Astrocyte of the hippocampus (primary cell): ENCODE measurements at regions not wholly inside any gene's neighbourhood (a gene's known extent, or its start where the extent isn't known, plus 50 kb on each side); places are given as distances from the start of the nearest gene placed in this dataset.

ENCODE experiments used
- DNase-seq: peaks from one replicate; pipeline ENCODE4 v3.0.0; 2011; ENCODE audit warnings: low read depth, low spot score

DNA sequence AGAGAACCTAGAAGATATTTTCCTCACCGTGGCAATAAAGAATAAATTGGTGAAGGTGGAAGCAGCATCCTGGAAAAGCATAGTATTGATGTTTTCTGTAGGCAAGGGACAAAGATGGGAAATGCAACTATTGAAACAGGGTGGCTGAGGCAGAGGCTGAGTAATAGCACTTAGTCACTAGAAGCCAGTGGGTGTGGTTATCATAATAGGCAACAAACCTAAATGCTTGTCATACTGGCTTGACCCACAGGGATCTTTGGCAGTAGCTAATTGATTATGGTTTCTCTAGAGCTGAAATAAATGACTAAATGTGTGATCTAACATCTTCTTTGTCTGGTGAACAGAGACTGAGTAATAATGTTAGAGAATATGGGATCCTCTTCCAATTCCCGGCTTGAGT, 353.6 kb upstream of the RPS6KA3 start:
- DNase-seq = peak; percentile 53

DNA sequence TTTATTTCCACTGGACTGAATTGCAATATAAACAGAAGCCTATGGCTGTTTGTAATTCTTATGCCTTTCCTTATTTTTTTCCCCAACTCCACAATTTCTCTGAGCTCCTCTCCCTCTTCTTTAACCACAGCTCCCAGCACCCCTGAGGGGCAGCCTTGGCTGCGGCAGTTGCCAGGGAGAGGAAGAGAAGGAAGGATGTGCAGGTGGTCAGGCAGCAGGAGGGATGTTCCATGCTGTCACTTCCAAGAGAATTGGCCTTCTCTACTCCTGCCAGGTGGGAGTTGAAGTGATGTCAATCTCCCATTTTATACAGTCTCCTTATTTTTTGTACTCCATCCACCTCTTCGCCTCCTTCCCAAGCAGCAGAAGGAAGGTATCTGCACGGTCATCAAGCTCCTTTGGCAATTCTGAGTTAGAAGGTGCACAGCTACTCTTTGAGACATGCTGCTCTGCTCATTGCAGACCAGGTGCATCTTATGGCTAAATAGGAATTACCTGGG, 343.3 kb upstream of the RPS6KA3 start:
- DNase-seq = no peak

DNA sequence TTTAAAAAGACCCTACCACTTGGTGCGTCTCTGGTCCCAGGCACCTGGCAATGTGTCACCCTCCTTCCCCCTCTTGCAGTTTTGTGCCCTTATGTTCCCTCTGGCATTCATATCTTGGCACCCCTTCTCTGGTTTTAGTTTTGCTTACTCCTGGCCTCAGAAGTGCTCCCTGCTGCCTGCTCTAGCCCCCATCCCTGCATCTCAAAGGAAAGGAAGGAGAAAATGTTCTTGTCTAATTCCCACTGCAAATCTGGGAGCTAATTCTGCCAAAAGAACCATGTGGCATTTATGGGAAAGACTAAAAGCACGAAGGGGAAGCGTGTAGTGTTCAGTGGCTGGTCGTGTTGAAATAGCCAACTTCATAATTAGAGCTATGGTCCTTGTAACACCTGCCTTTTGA, 340.1 kb upstream of the RPS6KA3 start:
- no peak for DNase-seq

DNA sequence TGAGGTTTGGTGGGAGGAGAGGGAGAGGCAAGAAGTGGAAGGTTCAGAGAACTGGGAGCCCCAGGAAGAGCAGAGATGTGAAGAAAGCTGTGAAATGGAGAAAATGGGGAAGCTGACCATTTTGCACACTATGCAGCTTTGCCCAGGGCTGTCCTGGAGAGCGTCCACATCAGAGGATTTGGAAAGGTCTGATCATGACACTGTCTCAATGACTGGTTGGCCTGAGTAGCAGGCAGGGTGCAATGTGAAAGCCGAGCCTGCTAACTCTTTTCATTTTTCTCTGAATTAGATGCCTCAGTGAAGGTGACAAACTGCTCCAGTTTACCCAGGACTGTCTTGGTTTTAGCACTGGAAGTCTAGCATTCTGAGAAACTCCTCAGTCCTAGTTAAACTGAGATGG, 330.1 kb upstream of the RPS6KA3 start:
- DNase-seq = no peak

DNA sequence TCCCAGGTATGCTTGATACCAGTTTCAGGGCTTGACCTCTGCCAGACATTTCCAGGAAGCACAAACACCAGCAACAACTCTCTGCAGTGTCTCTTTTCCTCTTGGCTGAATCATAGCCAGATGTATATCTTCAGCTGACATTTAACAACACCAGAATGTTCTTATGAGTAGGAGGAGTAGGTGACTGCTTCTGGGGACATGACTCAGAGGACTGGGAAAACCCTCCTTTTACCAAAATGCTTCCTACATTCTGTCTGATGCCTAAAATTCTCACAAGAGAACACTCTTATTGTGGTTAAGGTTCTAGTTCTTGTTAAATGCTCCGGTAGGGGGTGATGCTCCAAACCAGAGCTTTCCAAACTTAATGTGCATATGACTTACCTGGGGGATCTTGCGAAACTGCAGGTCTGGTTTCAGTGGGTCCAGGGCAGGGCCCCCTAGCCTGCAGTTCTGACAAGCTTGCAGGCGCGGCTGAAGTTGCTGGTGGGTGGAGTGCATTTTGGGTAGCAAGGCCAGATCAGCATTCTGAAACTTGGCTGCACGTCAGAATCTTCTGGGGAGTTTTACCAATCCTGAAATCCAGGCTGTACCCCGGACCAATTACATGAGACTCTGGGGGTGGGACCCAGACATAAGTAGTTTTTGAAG, 329.3 kb upstream of the RPS6KA3 start:
- DNase-seq = no peak

DNA sequence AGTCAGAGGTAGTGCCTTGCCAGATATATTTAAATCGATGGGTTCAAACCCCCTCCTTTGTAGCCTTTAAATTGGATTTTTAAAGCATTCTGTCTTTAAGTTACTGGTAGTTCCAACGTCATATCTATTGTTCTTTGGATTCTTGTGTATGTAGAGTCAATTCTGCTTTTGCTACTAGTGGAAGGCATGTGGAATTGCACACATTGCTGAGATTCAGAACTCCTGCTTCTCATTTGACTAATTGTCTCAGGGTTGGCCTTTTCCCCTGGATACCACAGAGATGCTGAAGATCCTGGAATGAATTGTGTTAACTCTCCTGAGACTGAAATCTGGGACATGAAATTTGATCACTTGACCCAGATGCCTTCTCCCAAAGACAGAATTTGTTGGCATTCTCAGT, 328.3 kb upstream of the RPS6KA3 start:
- DNase-seq = peak; percentile 31

DNA sequence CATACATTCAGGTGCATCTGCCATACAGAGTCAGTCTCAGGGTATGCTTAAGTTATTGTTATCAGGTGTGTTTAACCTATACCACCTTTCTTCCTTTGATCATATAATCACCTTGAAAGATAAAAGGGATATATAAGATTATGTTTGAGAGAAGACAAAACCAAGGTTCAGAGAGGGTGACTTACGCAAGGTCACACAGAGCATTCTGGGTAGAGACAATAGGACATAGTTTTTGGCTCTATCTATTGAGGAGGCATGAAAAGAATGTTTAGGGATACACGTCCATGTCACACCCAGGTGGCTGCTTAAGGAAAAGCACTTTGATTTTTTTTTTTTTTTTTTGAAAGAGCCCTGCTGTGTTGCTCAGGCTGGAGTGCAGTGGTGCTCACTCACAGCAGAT, 327.1 kb upstream of the RPS6KA3 start:
- no peak for DNase-seq

DNA sequence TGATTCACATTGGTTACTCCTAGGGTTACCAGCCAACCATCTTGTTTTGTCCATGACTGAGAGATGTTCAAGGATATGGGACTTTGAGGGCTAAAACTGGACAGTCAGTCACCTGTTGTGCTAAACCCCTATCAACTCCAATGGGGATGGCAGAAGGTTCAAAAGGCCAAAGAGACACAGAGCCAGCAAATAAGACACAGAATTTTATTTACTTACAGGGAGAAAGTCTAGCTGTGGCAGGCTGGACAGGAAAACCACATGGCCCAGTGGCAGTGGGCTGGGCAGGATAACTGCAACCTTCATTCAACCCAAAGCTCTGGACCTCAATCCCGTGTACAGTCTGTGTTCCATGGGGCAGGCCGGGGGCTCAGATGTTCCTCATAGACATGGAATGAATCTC, 326.7 kb upstream of the RPS6KA3 start:
- DNase-seq = no peak

DNA sequence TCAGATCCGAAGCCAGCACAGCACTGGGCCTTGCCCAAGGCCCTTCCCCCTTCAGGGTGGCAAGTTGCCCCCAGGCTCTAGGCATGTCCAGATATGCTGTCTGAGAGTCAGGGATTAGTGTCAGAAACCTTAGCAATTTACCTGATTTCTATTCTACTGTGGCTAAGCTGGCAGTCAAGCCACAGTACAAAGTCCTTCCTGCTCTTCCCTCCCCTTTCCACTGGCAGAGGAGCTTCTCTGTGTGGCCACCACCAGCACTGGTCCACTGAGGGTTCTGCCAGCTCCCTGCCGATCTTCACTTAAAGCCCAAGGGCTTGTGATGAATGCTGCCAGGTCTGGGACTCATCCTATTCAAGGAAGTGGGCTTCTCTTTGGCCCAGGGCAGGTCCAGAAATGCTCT, 324.5 kb upstream of the RPS6KA3 start:
- no peak for DNase-seq

DNA sequence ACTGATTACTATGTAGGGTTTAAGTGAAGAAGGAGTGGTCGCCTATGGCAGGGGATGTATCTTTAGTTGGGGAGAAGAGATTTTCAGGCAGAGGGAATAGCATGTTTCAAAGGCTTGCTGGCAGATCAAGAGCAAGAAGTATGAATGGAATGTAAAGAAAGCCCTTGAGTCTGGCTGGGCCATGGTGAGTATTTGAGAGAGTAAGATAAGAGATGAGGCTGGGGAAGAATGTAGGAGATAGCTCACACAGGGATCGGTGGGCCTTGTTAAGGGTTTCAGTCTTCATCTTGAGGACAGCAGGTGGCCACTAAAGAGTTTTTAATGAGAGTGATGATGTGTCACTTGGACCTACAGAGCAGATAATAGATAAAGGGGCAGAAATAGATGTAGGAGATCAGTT, 319.1 kb upstream of the RPS6KA3 start:
- peak; percentile 14 for DNase-seq

DNA sequence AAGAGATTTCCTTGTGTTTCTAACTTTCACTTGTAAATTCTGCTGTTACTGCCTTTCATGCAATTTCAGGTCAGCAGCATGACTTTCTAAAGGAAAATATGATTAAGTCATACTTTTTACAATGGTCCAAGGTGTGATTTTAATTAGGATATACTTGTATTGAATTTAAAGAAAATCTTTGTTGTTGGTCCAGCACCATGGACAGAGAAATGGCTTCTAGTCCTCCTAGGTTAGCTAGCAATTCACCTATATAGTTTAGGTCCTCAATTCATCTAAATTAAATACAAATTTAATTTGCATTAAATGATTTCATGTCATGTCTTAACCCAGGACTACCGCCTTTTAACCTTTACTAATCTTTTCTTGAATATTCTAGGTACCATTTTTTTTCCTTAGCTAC, 304.9 kb upstream of the RPS6KA3 start:
- DNase-seq = peak; percentile 24

DNA sequence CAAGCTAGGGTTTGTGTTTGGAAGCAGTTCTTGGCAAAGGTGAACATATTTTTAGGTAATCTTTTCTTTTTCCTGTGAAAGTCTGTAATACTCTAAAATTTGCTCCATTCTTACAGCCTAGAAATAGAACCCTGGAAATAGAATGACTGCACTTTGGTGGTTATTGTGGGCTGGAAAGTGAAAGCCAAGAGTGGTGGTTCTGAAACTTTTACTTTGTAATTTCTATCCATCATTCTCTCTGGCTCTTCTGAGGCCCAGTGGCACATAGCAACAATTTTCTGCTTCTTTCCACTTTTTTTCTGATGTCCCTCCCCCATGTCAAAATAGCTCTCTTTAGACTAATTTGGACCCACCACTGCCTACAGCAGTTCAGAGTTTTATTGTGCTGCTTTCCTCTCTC, 300.4 kb upstream of the RPS6KA3 start:
- DNase-seq = no peak

DNA sequence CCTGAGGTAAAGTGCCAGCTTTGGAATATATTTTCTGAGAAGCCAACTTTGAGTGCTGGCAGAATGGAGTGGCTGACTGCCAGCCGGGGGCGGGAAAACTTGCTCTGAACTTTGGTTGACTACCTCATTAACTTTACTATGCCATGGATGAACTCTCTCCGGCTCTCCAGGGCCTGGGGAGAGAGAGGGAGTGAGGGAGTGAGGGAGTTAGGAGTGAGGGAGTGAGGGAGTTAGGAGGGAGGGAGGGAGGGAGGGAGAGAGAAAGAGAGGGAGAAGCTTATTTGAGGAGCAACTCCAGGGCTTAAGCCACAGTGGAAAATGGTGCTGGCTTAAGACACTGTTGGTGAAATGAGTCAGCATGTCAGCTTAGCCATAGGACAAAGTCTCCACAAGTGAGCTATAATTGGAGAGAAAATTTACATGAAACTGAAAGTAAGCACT, 280.9 kb upstream of the RPS6KA3 start:
- peak; percentile 77 for DNase-seq

DNA sequence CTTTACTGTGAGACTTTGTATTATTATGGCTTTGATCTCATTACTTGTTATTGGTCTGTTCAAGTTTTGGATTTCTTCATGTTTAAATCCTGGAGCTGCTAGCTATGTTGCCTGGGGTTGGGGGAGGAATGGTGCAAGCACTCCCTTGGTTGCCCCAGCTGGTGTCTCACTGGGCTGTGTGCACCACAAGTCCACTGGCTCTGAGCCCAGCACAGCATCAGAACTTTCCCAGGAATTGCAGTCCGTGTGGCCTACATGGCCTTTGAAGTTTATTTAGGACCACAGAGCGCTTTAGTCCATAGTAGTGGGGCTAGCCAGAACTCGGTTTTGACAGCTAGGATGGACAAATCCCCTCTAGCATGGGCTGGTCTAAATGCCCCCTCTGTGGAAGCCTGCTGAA, 278.8 kb upstream of the RPS6KA3 start:
- peak; percentile 59 for DNase-seq

DNA sequence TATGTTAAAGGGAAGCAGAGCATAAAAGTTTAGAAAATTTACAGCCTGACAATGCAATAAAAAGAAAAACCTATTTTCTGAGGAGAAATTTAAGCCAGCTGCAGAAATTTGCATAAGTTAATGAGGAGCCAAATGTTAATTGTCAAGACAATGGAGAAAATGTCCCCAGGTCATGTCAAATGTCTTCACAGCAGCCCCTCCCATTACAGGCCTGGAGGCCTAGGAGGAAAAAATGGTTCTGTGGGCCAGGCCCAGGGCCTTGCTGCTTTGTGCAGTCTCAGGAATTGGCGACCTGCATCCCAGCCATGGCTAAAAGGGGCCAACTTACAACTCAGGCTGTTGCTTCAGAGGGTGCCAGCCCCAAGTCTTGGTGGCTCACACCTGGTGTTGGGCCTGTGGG, 275.4 kb upstream of the RPS6KA3 start:
- no peak for DNase-seq

DNA sequence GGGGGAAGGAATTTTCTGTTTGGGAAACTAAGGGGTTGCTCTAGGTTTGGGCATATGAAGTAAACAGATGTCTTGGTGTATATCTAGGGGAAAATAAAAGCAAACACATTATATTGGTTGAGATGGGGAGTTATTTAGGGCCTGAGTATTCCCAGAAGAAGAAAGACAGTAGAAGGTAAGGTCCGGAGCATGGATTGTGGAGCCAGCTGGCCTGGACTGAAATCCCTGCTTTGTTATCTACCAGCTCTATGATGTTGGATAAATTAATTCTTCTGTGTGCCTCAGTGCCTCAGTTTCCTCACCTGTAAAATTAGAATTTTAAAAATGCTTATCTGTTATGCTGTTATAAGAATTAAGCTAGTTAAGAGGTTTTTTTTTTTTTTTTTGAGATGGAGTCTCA, 272.3 kb upstream of the RPS6KA3 start:
- no peak for DNase-seq

DNA sequence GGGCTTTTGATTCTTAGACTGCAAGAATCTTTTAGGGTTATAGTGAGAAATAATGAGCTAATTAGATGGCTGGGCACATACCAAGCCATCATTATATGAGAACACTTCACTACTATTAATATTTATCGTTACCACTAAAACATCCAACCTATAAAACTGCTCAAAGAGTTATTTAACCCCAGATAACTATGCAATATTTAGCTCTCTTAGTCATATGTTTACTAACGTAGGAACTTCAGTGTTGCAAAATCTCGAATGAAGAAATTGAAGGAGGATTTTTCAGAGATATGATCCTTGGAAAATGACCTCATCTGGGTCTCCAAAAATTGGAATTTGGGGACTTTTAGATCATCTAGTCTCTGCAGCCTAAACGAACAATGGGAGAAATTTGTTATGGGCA, 265.0 kb upstream of the RPS6KA3 start:
- no peak for DNase-seq

DNA sequence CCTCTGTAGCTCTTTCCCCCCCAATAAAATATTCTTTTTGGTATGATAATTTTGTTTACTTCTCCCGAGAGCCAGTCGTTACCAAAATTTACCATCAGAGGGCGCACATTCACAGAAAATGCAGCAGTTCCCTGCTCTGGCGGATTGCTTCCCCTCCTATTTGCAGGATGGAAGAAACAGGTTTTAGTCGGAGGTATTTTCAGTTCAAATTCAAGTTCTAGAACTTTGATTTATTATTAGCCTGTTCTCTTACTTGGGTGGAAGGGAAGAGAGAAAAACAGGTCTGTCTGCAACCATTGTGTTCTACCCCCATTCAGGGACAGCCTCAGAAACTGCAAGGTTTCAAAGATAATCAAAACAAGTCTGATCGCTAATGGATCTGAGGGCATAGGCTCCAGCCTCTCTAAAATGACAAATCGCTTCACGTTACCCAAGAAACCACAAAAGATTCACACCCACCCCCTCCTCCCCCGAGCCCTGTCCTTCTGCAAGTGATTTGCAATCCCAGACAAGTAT, 263.8 kb upstream of the RPS6KA3 start:
- DNase-seq = peak; percentile 79

DNA sequence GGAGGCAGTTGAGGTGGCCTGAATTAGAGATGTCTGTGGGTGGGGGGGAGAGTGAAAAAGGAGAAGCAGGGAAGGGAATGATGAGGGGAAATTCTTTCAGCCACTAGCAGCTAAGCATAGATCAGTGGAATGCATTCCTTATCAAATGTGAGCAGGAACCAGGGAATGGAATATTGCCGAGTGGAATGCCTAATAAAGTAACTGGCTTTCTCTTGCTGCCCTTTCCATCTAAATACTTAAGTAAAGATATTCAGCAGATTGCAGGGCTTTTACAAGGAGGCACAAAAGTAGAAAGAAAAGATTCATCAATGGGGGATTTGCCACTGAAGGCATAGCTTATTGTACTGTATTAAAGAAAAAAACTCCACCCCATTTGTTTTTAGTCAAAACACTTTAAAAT, 263.0 kb upstream of the RPS6KA3 start:
- DNase-seq = peak; percentile 34

DNA sequence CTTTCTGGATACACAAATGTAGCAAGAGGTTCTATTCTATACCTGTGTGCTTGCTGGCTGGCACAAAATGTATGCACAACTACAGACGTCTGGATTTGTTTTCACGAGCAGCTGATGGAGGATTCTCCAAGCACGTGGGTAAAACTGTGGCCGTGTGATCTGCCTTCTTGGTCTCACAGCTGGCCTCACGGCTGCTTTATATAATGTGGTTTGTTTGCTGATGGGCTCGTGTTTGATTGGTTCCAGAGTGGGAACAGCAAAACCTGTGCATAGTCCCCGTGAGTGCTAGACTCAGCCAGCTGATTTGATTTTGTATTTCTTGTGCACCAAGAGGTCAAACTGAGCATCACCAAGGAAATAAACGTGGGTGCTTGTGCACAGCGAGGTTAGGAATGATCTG, 262.6 kb upstream of the RPS6KA3 start:
- no peak for DNase-seq

DNA sequence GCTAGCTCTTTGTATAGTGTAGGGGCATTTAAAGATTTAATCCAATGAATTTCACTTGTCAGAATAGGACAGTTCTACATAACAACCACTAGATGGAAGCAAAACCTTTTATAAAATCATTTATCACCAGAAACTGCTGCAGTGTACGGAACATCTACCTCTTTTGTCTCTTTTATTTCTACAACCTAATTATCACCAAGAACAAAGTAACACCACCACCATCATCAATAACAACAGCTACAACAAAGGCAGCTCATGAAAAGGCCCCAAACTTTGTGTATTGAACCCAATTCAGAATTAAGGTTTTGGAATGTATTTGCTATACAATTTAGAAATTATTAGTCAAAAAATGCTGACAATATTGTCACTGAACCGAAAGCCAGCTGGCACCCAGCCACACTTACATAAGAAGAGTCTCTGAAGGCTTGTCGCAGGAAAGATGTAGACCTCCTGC, 260.9 kb upstream of the RPS6KA3 start:
- peak; percentile 33 for DNase-seq

DNA sequence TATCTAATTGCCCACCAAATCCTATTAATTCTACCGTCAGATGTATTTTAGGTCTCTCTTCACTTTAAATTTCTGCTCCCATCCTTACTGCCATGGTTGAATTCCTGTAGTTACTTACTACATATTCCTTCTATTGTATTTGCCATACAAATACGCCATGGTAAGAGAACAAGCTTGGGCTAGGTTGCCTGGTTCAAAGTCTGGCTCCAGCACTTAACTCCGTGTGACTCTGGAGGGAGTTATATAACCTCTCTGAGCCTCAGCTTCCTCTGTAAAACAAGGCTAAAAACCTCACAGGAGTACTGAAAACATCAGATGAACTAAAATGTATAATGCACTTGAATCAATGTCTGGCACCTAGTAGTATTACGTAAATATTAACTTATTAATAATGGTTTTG, 260.3 kb upstream of the RPS6KA3 start:
- DNase-seq = no peak

DNA sequence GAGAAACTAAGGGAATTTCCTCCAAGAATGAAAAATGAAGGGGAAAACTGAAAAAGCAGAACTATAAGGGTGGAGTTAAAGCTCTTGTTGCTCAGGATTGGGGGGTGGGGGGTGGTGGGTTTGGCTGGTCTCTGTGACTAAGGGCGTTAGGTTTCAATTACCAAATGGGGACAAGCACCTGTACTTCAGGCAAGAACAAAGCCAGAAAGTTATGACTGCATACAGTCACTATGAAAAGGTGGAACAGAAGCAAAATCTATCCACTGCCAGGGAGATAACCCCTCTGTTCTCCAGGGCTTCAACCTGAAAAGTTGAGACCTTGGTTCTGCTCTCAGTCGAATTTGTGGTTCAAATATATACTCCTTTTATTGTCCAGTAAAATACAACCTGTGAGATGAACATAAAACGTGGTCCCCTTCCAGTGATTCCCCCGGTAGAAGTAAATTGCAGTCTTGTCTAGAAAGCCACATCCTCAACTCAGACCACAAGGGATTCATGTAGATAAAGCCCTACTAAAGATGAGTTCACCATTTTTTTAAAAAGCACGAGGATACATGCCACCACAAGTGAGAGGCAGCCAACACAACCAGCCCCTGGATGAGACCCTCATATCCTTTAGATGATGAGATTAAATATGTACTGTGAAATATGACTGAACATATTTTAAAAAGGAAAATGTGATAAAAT, 257.1 kb upstream of the RPS6KA3 start:
- DNase-seq = no peak
